H9 (cell line): ENCODE measurements at regions not wholly inside any gene's neighbourhood (a gene's known extent, or its start where the extent isn't known, plus 50 kb on each side); places are given as distances from the start of the nearest gene placed in this dataset.

ENCODE experiments used
- DNase-seq: peaks from one replicate; pipeline ENCODE4 v3.0.0-alpha.2; 2017
- H2AFZ ChIP-seq: one replicate; pipeline ENCODE4 v1.6.1; 2013; ENCODE audit warnings: mild to moderate bottlenecking, low read length, control low read depth, moderate library complexity
- H2AK5ac ChIP-seq: 2 replicates; pipeline ENCODE4 v1.6.1; 2013; ENCODE audit warnings: low read length, control low read depth, mixed read lengths; ENCODE audit not compliant: insufficient read length
- H2BK120ac ChIP-seq: one replicate; pipeline ENCODE4 v1.6.1; 2013; ENCODE audit warnings: low read depth, mild to moderate bottlenecking, low read length, control low read depth, inconsistent platforms; ENCODE audit not compliant: poor library complexity, severe bottlenecking
- H2BK12ac ChIP-seq: 2 replicates; pipeline ENCODE4 v1.6.1; 2013; ENCODE audit warnings: low read length, control low read depth, mixed read lengths, low read depth; ENCODE audit not compliant: insufficient read length
- H2BK15ac ChIP-seq: 2 replicates; pipeline ENCODE4 v1.6.1; 2013; ENCODE audit warnings: low read depth, low read length, control low read depth
- H2BK20ac ChIP-seq: one replicate; pipeline ENCODE4 v1.6.1; 2013; ENCODE audit warnings: low read depth, mild to moderate bottlenecking, low read length, control low read depth, inconsistent platforms; ENCODE audit not compliant: poor library complexity, severe bottlenecking
- H2BK5ac ChIP-seq: 2 replicates; pipeline ENCODE4 v1.6.1; 2013; ENCODE audit warnings: low read length, control low read depth, mixed read lengths; ENCODE audit not compliant: insufficient read length
- H3K14ac ChIP-seq: 2 replicates; pipeline ENCODE4 v1.6.1; 2013; ENCODE audit warnings: low read length, control low read depth; ENCODE audit not compliant: insufficient read depth
- H3K18ac ChIP-seq: 2 replicates; pipeline ENCODE4 v1.6.1; 2013; ENCODE audit warnings: low read depth, mild to moderate bottlenecking, mixed read lengths, low read length, control low read depth; ENCODE audit not compliant: insufficient read length
- H3K23ac ChIP-seq: 2 replicates; pipeline ENCODE4 v1.6.1; 2013; ENCODE audit warnings: low read length, control low read depth, mixed read lengths, low read depth; ENCODE audit not compliant: insufficient read length
- H3K23me2 ChIP-seq: 2 replicates; pipeline ENCODE4 v1.6.1; 2013; ENCODE audit warnings: low read depth, mild to moderate bottlenecking, mixed read lengths, low read length, control low read depth; ENCODE audit not compliant: insufficient read length, poor library complexity, severe bottlenecking
- H3K27ac ChIP-seq: 2 replicates; pipeline ENCODE4 v1.5.1; 2013; ENCODE audit warnings: low read length, control low read depth, mixed read lengths, low read depth; ENCODE audit not compliant: insufficient read length
- H3K27me3 ChIP-seq: 2 replicates; pipeline ENCODE4 v1.6.1; 2013; ENCODE audit warnings: low read length, control low read depth, inconsistent platforms; ENCODE audit not compliant: insufficient read depth
- H3K4ac ChIP-seq: 2 replicates; pipeline ENCODE4 v1.6.1; 2013; ENCODE audit warnings: low read depth, mild to moderate bottlenecking, control low read depth, inconsistent platforms, low read length, moderate library complexity
- H3K4me1 ChIP-seq: 2 replicates; pipeline ENCODE4 v1.6.1; 2013; ENCODE audit warnings: low read length, control low read depth, inconsistent platforms; ENCODE audit not compliant: insufficient read depth
- H3K4me2 ChIP-seq: 2 replicates; pipeline ENCODE4 v1.6.1; 2013; ENCODE audit warnings: low read length, control low read depth, mixed read lengths; ENCODE audit not compliant: insufficient read length, insufficient read depth
- H3K56ac ChIP-seq: 2 replicates; pipeline ENCODE4 v1.6.1; 2013; ENCODE audit warnings: low read depth, mild to moderate bottlenecking, mixed read lengths, low read length, control low read depth; ENCODE audit not compliant: insufficient read length
- H3K79me1 ChIP-seq: 2 replicates; pipeline ENCODE4 v1.6.1; 2013; ENCODE audit warnings: low read depth, mild to moderate bottlenecking, moderate library complexity, low read length, control low read depth, inconsistent platforms; ENCODE audit not compliant: insufficient read depth, poor library complexity, severe bottlenecking
- H3K79me2 ChIP-seq: 2 replicates; pipeline ENCODE4 v1.6.1; 2013; ENCODE audit warnings: low read length, control low read depth, inconsistent platforms; ENCODE audit not compliant: insufficient read depth
- H3K9ac ChIP-seq: 2 replicates; pipeline ENCODE4 v1.6.1; 2013; ENCODE audit warnings: low read length, control low read depth, mixed read lengths; ENCODE audit not compliant: insufficient read length; ENCODE audit errors: extremely low read depth
- H3K9me3 ChIP-seq: one replicate; pipeline ENCODE4 v1.6.1; 2013; ENCODE audit warnings: low read depth, low read length, inconsistent platforms; ENCODE audit not compliant: control insufficient read depth
- H3T11ph ChIP-seq: one replicate; pipeline ENCODE4 v1.6.1; 2013; ENCODE audit warnings: mild to moderate bottlenecking, low read length, control low read depth, inconsistent platforms
- H4K20me1 ChIP-seq: one replicate; pipeline ENCODE4 v1.6.1; 2013; ENCODE audit not compliant: control insufficient read depth, insufficient read length, insufficient read depth
- H4K5ac ChIP-seq: 2 replicates; pipeline ENCODE4 v1.6.1; 2013; ENCODE audit warnings: low read depth, mild to moderate bottlenecking, mixed read lengths, low read length, control low read depth; ENCODE audit not compliant: insufficient read length
- H4K8ac ChIP-seq: replicated peaks from 2 replicates; pipeline ENCODE4 v1.6.1; 2013; ENCODE audit warnings: low read length, control low read depth, mixed read lengths, low read depth; ENCODE audit not compliant: insufficient read length
- H4K91ac ChIP-seq: 2 replicates; pipeline ENCODE4 v1.6.1; 2013; ENCODE audit warnings: low read depth, mild to moderate bottlenecking, moderate library complexity, mixed read lengths, low read length, control low read depth; ENCODE audit not compliant: insufficient read length
- H3K27ac Mint-ChIP-seq, 3 experiments: 2 replicates in 2 of 3; 3 replicates in 1 of 3; pipeline ENCODE4 v1.8.0; 2020 to 2021; ENCODE audit warnings: mixed read lengths in 3 of 3, mild to moderate bottlenecking in 1 of 3, moderate library complexity in 1 of 3
- H3K27me3 Mint-ChIP-seq: 2 replicates; pipeline ENCODE4 v1.8.0; 2021; ENCODE audit warnings: low read depth, mild to moderate bottlenecking, moderate library complexity, mixed read lengths
- H3K36me3 Mint-ChIP-seq, 3 experiments: 2 replicates in 2 of 3; 3 replicates in 1 of 3; pipeline ENCODE4 v1.8.0; 2020 to 2021; ENCODE audit warnings: low read depth in 3 of 3, mixed read lengths in 3 of 3; ENCODE audit not compliant: insufficient read depth in 1 of 3
- H3K4me1 Mint-ChIP-seq, 2 experiments: 2 replicates each; pipeline ENCODE4 v1.8.0; 2020; ENCODE audit warnings: mixed read lengths in 2 of 2
- H3K4me3 Mint-ChIP-seq, 2 experiments: 2 replicates in 1 of 2; 3 replicates in 1 of 2; pipeline ENCODE4 v1.8.0; 2020 to 2021; ENCODE audit warnings: mild to moderate bottlenecking in 2 of 2, mixed read lengths in 2 of 2, moderate library complexity in 1 of 2
- H3K9me3 Mint-ChIP-seq, 2 experiments: 2 replicates in 1 of 2; 3 replicates in 1 of 2; pipeline ENCODE4 v1.8.0; 2020; ENCODE audit warnings: mild to moderate bottlenecking in 2 of 2, mixed read lengths in 2 of 2, moderate library complexity in 1 of 2
- WGBS: extraction: QIAGEN DNeasy Blood & Tissue Kit; methylation state at CpG from one replicate; pipeline ENCODE4 v1.1.7; 2013; ENCODE audit warnings: missing lambda C conversion rate, low lambda C conversion rate, mixed read lengths; ENCODE audit not compliant: insufficient read length; ENCODE audit errors: extremely low coverage; 5-methylcytosine and 5-hydroxymethylcytosine counted together
- TF ChIP-seq, protein P1 (sequence below): fragments of 200-600 bp; sonication (generic); conservative IDR thresholded peaks from 3 replicates; pipeline ENCODE4 v1.8.0; 2021; ENCODE audit warnings: antibody characterized with exemption, mild to moderate bottlenecking

DNA sequence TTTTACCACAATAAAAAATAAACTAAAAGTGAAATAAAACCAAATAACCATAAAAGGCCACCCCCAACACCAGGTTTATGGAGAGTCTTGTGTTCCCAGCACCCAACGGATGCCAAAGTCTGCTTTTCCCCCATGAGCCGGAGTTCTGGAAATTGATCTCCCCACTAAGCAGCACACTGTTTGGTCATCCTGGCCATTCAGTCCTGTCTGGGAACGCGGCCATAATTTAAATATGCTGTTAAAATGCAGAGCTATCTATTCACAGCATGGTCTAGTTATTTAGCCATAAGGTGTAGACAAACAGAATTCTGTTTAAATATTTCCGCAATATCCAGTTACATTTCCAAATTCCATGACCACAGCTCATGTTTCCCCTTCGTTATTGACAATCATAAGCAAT, 129.6 kb upstream of the TBL1X start:
- H3K27ac ChIP-seq, result no peak overlapping the region
- Mint-ChIP-seq H3K9me3 (peaks cover 0 to 53% of the 10 kb centered on the region in 2 experiments; a peak in 2 of 5 replicates), H3K4me3 (no peak overlapping the region), H3K36me3 (peaks cover 0 to 3% (median 0%) of the 10 kb centered on the region in 3 experiments; a peak in 1 of 7 replicates), H3K4me1 (peaks cover 19 to 21% of the 10 kb centered on the region in 2 experiments), H3K27me3 (peaks cover 2% of the 10 kb centered on the region), H3K27ac (no peak overlapping the region)
- no peak overlapping the region for H3K23ac ChIP-seq
- WGBS, result no CpG with 5 or more reads among the region's 6 CpGs
- H3K27me3 ChIP-seq, result no peaks in the 10 kb centered on the region
- H3K79me1 ChIP-seq, result no peaks in the 10 kb centered on the region
- H2BK5ac ChIP-seq, result no peak overlapping the region
- H4K8ac ChIP-seq, result no peak overlapping the region
- H4K20me1 ChIP-seq, result no peaks in the 10 kb centered on the region
- no peak overlapping the region for H3K9ac ChIP-seq
- no peak overlapping the region for H2AFZ ChIP-seq
- H2BK15ac ChIP-seq, result no peak overlapping the region
- no peak overlapping the region for H4K91ac ChIP-seq
- DNase-seq, result no peak
- H3K4me1 ChIP-seq, result peaks cover 2% of the 10 kb centered on the region; the same call in 1 of the 2 replicates
- H2BK20ac ChIP-seq, result no peak overlapping the region
- TF ChIP-seq, protein P1, sequence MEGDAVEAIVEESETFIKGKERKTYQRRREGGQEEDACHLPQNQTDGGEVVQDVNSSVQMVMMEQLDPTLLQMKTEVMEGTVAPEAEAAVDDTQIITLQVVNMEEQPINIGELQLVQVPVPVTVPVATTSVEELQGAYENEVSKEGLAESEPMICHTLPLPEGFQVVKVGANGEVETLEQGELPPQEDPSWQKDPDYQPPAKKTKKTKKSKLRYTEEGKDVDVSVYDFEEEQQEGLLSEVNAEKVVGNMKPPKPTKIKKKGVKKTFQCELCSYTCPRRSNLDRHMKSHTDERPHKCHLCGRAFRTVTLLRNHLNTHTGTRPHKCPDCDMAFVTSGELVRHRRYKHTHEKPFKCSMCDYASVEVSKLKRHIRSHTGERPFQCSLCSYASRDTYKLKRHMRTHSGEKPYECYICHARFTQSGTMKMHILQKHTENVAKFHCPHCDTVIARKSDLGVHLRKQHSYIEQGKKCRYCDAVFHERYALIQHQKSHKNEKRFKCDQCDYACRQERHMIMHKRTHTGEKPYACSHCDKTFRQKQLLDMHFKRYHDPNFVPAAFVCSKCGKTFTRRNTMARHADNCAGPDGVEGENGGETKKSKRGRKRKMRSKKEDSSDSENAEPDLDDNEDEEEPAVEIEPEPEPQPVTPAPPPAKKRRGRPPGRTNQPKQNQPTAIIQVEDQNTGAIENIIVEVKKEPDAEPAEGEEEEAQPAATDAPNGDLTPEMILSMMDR, result no peak
- H3K56ac ChIP-seq, result no peak overlapping the region
- H2BK12ac ChIP-seq, result no peak overlapping the region
- no peak overlapping the region for H3K18ac ChIP-seq
- H3T11ph ChIP-seq, result no peak overlapping the region
- H3K14ac ChIP-seq, result no peak overlapping the region
- H2AK5ac ChIP-seq, result no peak overlapping the region
- H3K4me2 ChIP-seq, result no peak overlapping the region
- H3K79me2 ChIP-seq, result no peaks in the 10 kb centered on the region
- no peak overlapping the region for H2BK120ac ChIP-seq
- H3K9me3 ChIP-seq, result no peaks in the 10 kb centered on the region
- no peak overlapping the region for H3K4ac ChIP-seq
- no peaks in the 10 kb centered on the region for H3K23me2 ChIP-seq
- no peak overlapping the region for H4K5ac ChIP-seq
